Smooth muscle cell (in vitro differentiated cells): ENCODE measurements at regions not wholly inside any gene's neighbourhood (a gene's known extent, or its start where the extent isn't known, plus 50 kb on each side); places are given as distances from the start of the nearest gene placed in this dataset.

Experiments used
- DNase-seq: peaks from one replicate; lab custom pipeline; 2025; ENCODE audit not compliant: unreplicated experiment; lab: John Stamatoyannopoulos, UW
- H2AFZ ChIP-seq: fragments of 200-600 bp; sonication (generic); 2 replicates; pipeline ENCODE4 v1.6.0; 2016; ENCODE audit warnings: antibody characterized with exemption, low read depth, mild to moderate bottlenecking
- H3F3A ChIP-seq: fragments of 200-600 bp; sonication (generic); 2 replicates; pipeline ENCODE4 v1.6.0; 2017; ENCODE audit warnings: antibody characterized with exemption, low read depth
- H3K27ac ChIP-seq: fragments of 200-600 bp; sonication (generic); 2 replicates; pipeline ENCODE4 v1.5.1; 2016; ENCODE audit warnings: low read depth, mild to moderate bottlenecking
- H3K27me3 ChIP-seq: fragments of 200-600 bp; sonication (generic); 2 replicates; pipeline ENCODE4 v1.6.1; 2016; ENCODE audit warnings: low read depth, mild to moderate bottlenecking
- H3K36me3 ChIP-seq: fragments of 200-600 bp; sonication (generic); 2 replicates; pipeline ENCODE4 v1.5.1; 2016; ENCODE audit warnings: low read depth
- H3K4me1 ChIP-seq: fragments of 200-600 bp; sonication (generic); 2 replicates; pipeline ENCODE4 v1.5.1; 2016; ENCODE audit warnings: low read depth
- H3K4me2 ChIP-seq: fragments of 200-600 bp; sonication (generic); 2 replicates; pipeline ENCODE4 v1.6.0; 2016; ENCODE audit warnings: mild to moderate bottlenecking
- H3K4me3 ChIP-seq: fragments of 200-600 bp; sonication (generic); 2 replicates; pipeline ENCODE4 v1.5.1; 2016; ENCODE audit warnings: mild to moderate bottlenecking
- H3K79me2 ChIP-seq: fragments of 200-600 bp; sonication (generic); 2 replicates; pipeline ENCODE4 v1.6.0; 2016; ENCODE audit warnings: low read depth, mild to moderate bottlenecking
- H3K9ac ChIP-seq: fragments of 200-600 bp; sonication (generic); 2 replicates; pipeline ENCODE4 v1.6.0; 2016; ENCODE audit warnings: low read depth
- H3K9me3 ChIP-seq: fragments of 200-600 bp; sonication (generic); replicated peaks from 2 replicates; pipeline ENCODE4 v1.5.1; 2016; ENCODE audit warnings: low read depth
- H4K20me1 ChIP-seq: fragments of 200-600 bp; sonication (generic); 2 replicates; pipeline ENCODE4 v1.6.0; 2016; ENCODE audit warnings: low read depth
- WGBS: methylation state at CpG from one replicate; pipeline ENCODE4 v1.1.7; 2016; ENCODE audit warnings: low lambda C conversion rate; 5-methylcytosine and 5-hydroxymethylcytosine counted together
- TF ChIP-seq, protein P1 (sequence below): fragments of 200-600 bp; sonication (generic); IDR thresholded peaks from 2 replicates; pipeline ENCODE4 v1.5.1; 2017; ENCODE audit warnings: borderline replicate concordance, mild to moderate bottlenecking, antibody characterized with exemption; ENCODE audit not compliant: insufficient read depth, poor library complexity, severe bottlenecking

GRCh38 chr7:9671979-9672917, 1238.8 kb downstream of the NXPH1 start:
- WGBS: 95% methylated on average over 7 of the region's 7 CpGs
- H3K27me3 ChIP-seq: no peaks in the 10 kb centered on the region

GRCh38 chr7:9680713-9681112, 1247.3 kb downstream of the NXPH1 start:
- 86% methylated on average over 2 of the region's 2 CpGs for WGBS
- H3K4me3 ChIP-seq: no peak overlapping the region
- TF ChIP-seq, protein P1, sequence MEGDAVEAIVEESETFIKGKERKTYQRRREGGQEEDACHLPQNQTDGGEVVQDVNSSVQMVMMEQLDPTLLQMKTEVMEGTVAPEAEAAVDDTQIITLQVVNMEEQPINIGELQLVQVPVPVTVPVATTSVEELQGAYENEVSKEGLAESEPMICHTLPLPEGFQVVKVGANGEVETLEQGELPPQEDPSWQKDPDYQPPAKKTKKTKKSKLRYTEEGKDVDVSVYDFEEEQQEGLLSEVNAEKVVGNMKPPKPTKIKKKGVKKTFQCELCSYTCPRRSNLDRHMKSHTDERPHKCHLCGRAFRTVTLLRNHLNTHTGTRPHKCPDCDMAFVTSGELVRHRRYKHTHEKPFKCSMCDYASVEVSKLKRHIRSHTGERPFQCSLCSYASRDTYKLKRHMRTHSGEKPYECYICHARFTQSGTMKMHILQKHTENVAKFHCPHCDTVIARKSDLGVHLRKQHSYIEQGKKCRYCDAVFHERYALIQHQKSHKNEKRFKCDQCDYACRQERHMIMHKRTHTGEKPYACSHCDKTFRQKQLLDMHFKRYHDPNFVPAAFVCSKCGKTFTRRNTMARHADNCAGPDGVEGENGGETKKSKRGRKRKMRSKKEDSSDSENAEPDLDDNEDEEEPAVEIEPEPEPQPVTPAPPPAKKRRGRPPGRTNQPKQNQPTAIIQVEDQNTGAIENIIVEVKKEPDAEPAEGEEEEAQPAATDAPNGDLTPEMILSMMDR: no peak

More at GRCh38 chr7:9671979-9672917, 1238.8 kb downstream of the NXPH1 start:
- Histone ChIP-seq H3K9ac (no peak overlapping the region), H3F3A (no peaks in the 10 kb centered on the region), H3K79me2 (no peaks in the 10 kb centered on the region), H2AFZ (no peak overlapping the region), H3K4me3 (no peak overlapping the region), H3K4me2 (no peak overlapping the region), H3K27ac (no peak overlapping the region), H3K36me3 (no peaks in the 10 kb centered on the region), H3K4me1 (no peaks in the 10 kb centered on the region), H4K20me1 (no peaks in the 10 kb centered on the region), H3K9me3 (no peaks in the 10 kb centered on the region)
- DNase-seq: no peak
- TF ChIP-seq, protein P1: no peak

GRCh38 chr7:9681284-9681683, 1247.9 kb downstream of the NXPH1 start:
- Histone ChIP-seq H3K4me2 (no peak overlapping the region), H3K4me3 (no peak overlapping the region), H3K9ac (no peak overlapping the region), H3K27ac (no peak overlapping the region), H4K20me1 (no peaks in the 10 kb centered on the region), H3K27me3 (no peaks in the 10 kb centered on the region), H3K4me1 (no peaks in the 10 kb centered on the region), H3K79me2 (no peaks in the 10 kb centered on the region), H3K9me3 (no peaks in the 10 kb centered on the region), H3F3A (no peaks in the 10 kb centered on the region), H3K36me3 (no peaks in the 10 kb centered on the region), H2AFZ (no peak overlapping the region)
- TF ChIP-seq, protein P1: no peak
- no peak for DNase-seq
- WGBS: 89% methylated on average over 4 of the region's 4 CpGs

More at GRCh38 chr7:9680713-9681112, 1247.3 kb downstream of the NXPH1 start:
- Histone ChIP-seq H3F3A (no peaks in the 10 kb centered on the region), H3K9ac (no peak overlapping the region), H3K4me2 (no peak overlapping the region), H3K4me1 (no peaks in the 10 kb centered on the region), H3K9me3 (no peaks in the 10 kb centered on the region), H2AFZ (no peak overlapping the region), H3K27ac (no peak overlapping the region), H3K36me3 (no peaks in the 10 kb centered on the region), H3K27me3 (no peaks in the 10 kb centered on the region), H4K20me1 (no peaks in the 10 kb centered on the region), H3K79me2 (no peaks in the 10 kb centered on the region)
- no peak for DNase-seq
